ENCODE measurements at regions not wholly inside any gene's neighbourhood (a gene's known extent, or its start where the extent isn't known, plus 50 kb on each side); places are given as distances from the start of the nearest gene placed in this dataset.

- H4K20me1 ChIP-seq (ENCODE audit: low read length): no peaks in the 10 kb centered on the region
- no peak for DNase-seq
- H3K4me3 ChIP-seq (ENCODE audit: low read length): no peak overlapping the region
- no peaks in the 10 kb centered on the region for H3K4me1 ChIP-seq (ENCODE audit: insufficient read depth, low read length)
- H3K4me2 ChIP-seq (ENCODE audit: low read length): no peak overlapping the region
- no peak overlapping the region for H2AFZ ChIP-seq (ENCODE audit: low read length)
- no peaks in the 10 kb centered on the region for H3F3A ChIP-seq (ENCODE audit: low read length, unreplicated experiment)
- intact Hi-C loops (cut with micrococcal nuclease): no loop called here
- no peaks in the 10 kb centered on the region for H3K9me3 ChIP-seq (ENCODE audit: low read length)
- no peaks in the 10 kb centered on the region for H3K27me3 ChIP-seq (ENCODE audit: low read length)
- no peak for ATAC-seq
- H3K9ac ChIP-seq (ENCODE audit: low read length): no peak overlapping the region
- no peak for TF ChIP-seq EZH2phosphoT487 (IDR thresholded peaks at IDR 0.05; ENCODE audit: borderline replicate concordance, low read length)
- no peak for TF ChIP-seq EZH2 (IDR thresholded peaks at IDR 0.05; ENCODE audit: low read length, unreplicated experiment)
- no peak for TF ChIP-seq CTCF (conservative IDR thresholded peaks at IDR 0.05; ENCODE audit: low read depth, low read length)
- H3K9me2 ChIP-seq (replicated peaks; ENCODE audit: low read length): no peaks in the 10 kb centered on the region
- H3K36me3 ChIP-seq (ENCODE audit: low read depth, low read length): no peaks in the 10 kb centered on the region
- POLR2A ChIA-PET (ENCODE audit: unreplicated experiment): no interaction called here
- CTCF ChIA-PET: no interaction called here
- no peak overlapping the region for H3K27ac ChIP-seq (ENCODE audit: low read length)
- H3K79me2 ChIP-seq (ENCODE audit: low read length): no peaks in the 10 kb centered on the region
- BruUV-seq (replicated peaks): no TSS peak
These were observed 338.1 kb downstream of the SEC16B start for GRCh38 chr1:177631770-177632169.

GRCh38 chr1:177629526-177629925, 340.3 kb downstream of the SEC16B start:
- Histone ChIP-seq H3K9me2 (replicated peaks; ENCODE audit: low read length) (no peaks in the 10 kb centered on the region), H2AFZ (ENCODE audit: low read length) (no peak overlapping the region), H3K4me2 (ENCODE audit: low read length) (no peak overlapping the region), H3K4me3 (ENCODE audit: low read length) (no peak overlapping the region), H3K9me3 (ENCODE audit: low read length) (no peaks in the 10 kb centered on the region), H3K27me3 (ENCODE audit: low read length) (no peaks in the 10 kb centered on the region), H3K4me1 (ENCODE audit: insufficient read depth, low read length) (no peaks in the 10 kb centered on the region), H3K36me3 (ENCODE audit: low read depth, low read length) (no peaks in the 10 kb centered on the region), H3F3A (ENCODE audit: low read length, unreplicated experiment) (no peaks in the 10 kb centered on the region), H3K9ac (ENCODE audit: low read length) (no peak overlapping the region), H4K20me1 (ENCODE audit: low read length) (no peaks in the 10 kb centered on the region), H3K79me2 (ENCODE audit: low read length) (no peaks in the 10 kb centered on the region), H3K27ac (ENCODE audit: low read length) (no peak overlapping the region)
- ATAC-seq: no peak
- no peak for TF ChIP-seq EZH2phosphoT487 (IDR thresholded peaks at IDR 0.05; ENCODE audit: borderline replicate concordance, low read length)
- TF ChIP-seq EZH2 (IDR thresholded peaks at IDR 0.05; ENCODE audit: low read length, unreplicated experiment): no peak
- no peak for TF ChIP-seq CTCF (conservative IDR thresholded peaks at IDR 0.05; ENCODE audit: low read depth, low read length)
- intact Hi-C loops (cut with micrococcal nuclease): no loop called here
- DNase-seq: no peak
- CTCF ChIA-PET: no interaction called here
- POLR2A ChIA-PET (ENCODE audit: unreplicated experiment): no interaction called here
- no TSS peak for BruUV-seq (replicated peaks)

GRCh38 chr1:177627148-177627910, 342.5 kb downstream of the SEC16B start:
- POLR2A ChIA-PET (ENCODE audit: unreplicated experiment): no interaction called here
- CTCF ChIA-PET: no interaction called here
- Histone ChIP-seq H3K36me3 (ENCODE audit: low read depth, low read length) (no peaks in the 10 kb centered on the region), H3K79me2 (ENCODE audit: low read length) (no peaks in the 10 kb centered on the region), H3K4me1 (ENCODE audit: insufficient read depth, low read length) (peaks cover 9% of the 10 kb centered on the region), H3K9me3 (ENCODE audit: low read length) (no peaks in the 10 kb centered on the region), H4K20me1 (ENCODE audit: low read length) (no peaks in the 10 kb centered on the region), H3K27ac (ENCODE audit: low read length) (no peak overlapping the region), H3F3A (ENCODE audit: low read length, unreplicated experiment) (no peaks in the 10 kb centered on the region), H3K4me2 (ENCODE audit: low read length) (no peak overlapping the region), H3K27me3 (ENCODE audit: low read length) (no peaks in the 10 kb centered on the region), H3K9me2 (replicated peaks; ENCODE audit: low read length) (no peaks in the 10 kb centered on the region), H3K9ac (ENCODE audit: low read length) (no peak overlapping the region), H3K4me3 (ENCODE audit: low read length) (no peak overlapping the region), H2AFZ (ENCODE audit: low read length) (no peak overlapping the region)
- DNase-seq: no peak
- BruUV-seq (replicated peaks): no TSS peak
- intact Hi-C loops (cut with micrococcal nuclease): no loop called here
- TF ChIP-seq EZH2 (IDR thresholded peaks at IDR 0.05; ENCODE audit: low read length, unreplicated experiment) (no peak), EZH2phosphoT487 (IDR thresholded peaks at IDR 0.05; ENCODE audit: borderline replicate concordance, low read length) (no peak), CTCF (conservative IDR thresholded peaks at IDR 0.05; ENCODE audit: low read depth, low read length) (no peak)
- no peak for ATAC-seq

Data from PC-3 (cell line).